H1 (cell line): ENCODE measurements at regions not wholly inside any gene's neighbourhood (a gene's known extent, or its start where the extent isn't known, plus 50 kb on each side); places are given as distances from the start of the nearest gene placed in this dataset.

Source experiments
- CTCF ChIA-PET: fragments of 300-600 bp; sonication (Branson Sonifier 250); formaldehyde crosslinking; loops from one replicate; lab custom pipeline; 2021; ENCODE audit not compliant: partially characterized antibody; lab: Charles Lee
- POLR2A ChIA-PET: fragments of 300-600 bp; sonication (Branson Sonifier 250); formaldehyde crosslinking; loops from one replicate; lab custom pipeline; 2021; ENCODE audit warnings: inconsistent platforms; ENCODE audit not compliant: partially characterized antibody; lab: Charles Lee
- DNase-seq, 2 experiments: peaks; one replicate each; pipeline versions ENCODE4 v3.0.0 to v3.0.0-alpha.2; 2010 to 2022; ENCODE audit warnings: low spot score in 2 of 2, low read depth in 1 of 2, mixed read lengths in 1 of 2
- FAIRE-seq: peaks from 2 replicates; lab custom pipeline; 2011; peaks lifted over from hg19 to GRCh38; lab: Jason Lieb, UNC
- H2AFZ ChIP-seq: 2 replicates; pipeline ENCODE4 v1.8.1; 2012; ENCODE audit warnings: low read length, inconsistent platforms
- H2AK5ac ChIP-seq: 2 replicates; pipeline ENCODE4 v1.6.1; 2013; ENCODE audit warnings: low read depth, low read length
- H2BK120ac ChIP-seq: replicated peaks from 2 replicates; pipeline ENCODE3; 2013; ENCODE audit warnings: low read depth, low read length, inconsistent platforms
- H2BK12ac ChIP-seq: 2 replicates; pipeline ENCODE4 v1.6.1; 2013; ENCODE audit warnings: low read depth, low read length
- H2BK15ac ChIP-seq: 2 replicates; pipeline ENCODE4 v1.6.1; 2013; ENCODE audit warnings: low read length
- H2BK20ac ChIP-seq: 2 replicates; pipeline ENCODE4 v1.6.1; 2013; ENCODE audit warnings: low read length
- H2BK5ac ChIP-seq: 2 replicates; pipeline ENCODE4 v1.6.1; 2013; ENCODE audit warnings: low read depth, low read length
- H3K14ac ChIP-seq: 2 replicates; pipeline ENCODE4 v1.6.1; 2013; ENCODE audit warnings: inconsistent platforms; ENCODE audit not compliant: insufficient read length
- H3K18ac ChIP-seq: 2 replicates; pipeline ENCODE4 v1.6.1; 2013; ENCODE audit warnings: low read length; ENCODE audit errors: extremely low read depth
- H3K23ac ChIP-seq: 2 replicates; pipeline ENCODE4 v1.6.1; 2013; ENCODE audit warnings: inconsistent platforms; ENCODE audit not compliant: insufficient read length
- H3K23me2 ChIP-seq: 2 replicates; pipeline ENCODE4 v1.6.1; 2013; ENCODE audit warnings: low read depth, low read length
- H3K27ac ChIP-seq: 2 replicates; pipeline ENCODE4 v1.6.1; 2011; ENCODE audit warnings: low read depth, low read length, inconsistent platforms
- H3K27me3 ChIP-seq, 4 experiments: replicated peaks in 1 of 4; 1 replicate in 1 of 4; 2 replicates in 3 of 4; pipeline versions ENCODE4 v1.6.1 to v1.8.1; 2011 to 2013; ENCODE audit warnings: low read length in 3 of 4, mild to moderate bottlenecking in 3 of 4, inconsistent platforms in 2 of 4, mixed read lengths in 2 of 4, moderate library complexity in 1 of 4; ENCODE audit not compliant: control insufficient read depth in 3 of 4, insufficient read depth in 3 of 4; ENCODE audit errors: extremely low read depth in 1 of 4
- H3K36me3 ChIP-seq, 4 experiments: 2 replicates each; pipeline versions ENCODE4 v1.6.1 to v1.8.1; 2011 to 2013; ENCODE audit warnings: mild to moderate bottlenecking in 4 of 4, low read length in 3 of 4, moderate library complexity in 2 of 4, control low read depth in 1 of 4, inconsistent platforms in 1 of 4; ENCODE audit not compliant: insufficient read depth in 4 of 4, control insufficient read depth in 2 of 4
- H3K4ac ChIP-seq: replicated peaks from 2 replicates; pipeline ENCODE3; 2013; ENCODE audit warnings: low read length, low read depth, mixed read lengths, inconsistent platforms; ENCODE audit not compliant: insufficient read length
- H3K4me1 ChIP-seq, 4 experiments: replicated peaks in 1 of 4; 1 replicate in 1 of 4; 2 replicates in 3 of 4; pipeline versions ENCODE4 v1.6.1 to v1.8.1; 2011 to 2013; ENCODE audit warnings: low read length in 3 of 4, inconsistent platforms in 2 of 4, mixed read lengths in 1 of 4; ENCODE audit not compliant: insufficient read depth in 4 of 4, control insufficient read depth in 3 of 4
- H3K4me2 ChIP-seq, 2 experiments: 2 replicates each; pipeline versions ENCODE4 v1.6.1 to v1.8.1; 2011 to 2013; ENCODE audit warnings: low read depth in 2 of 2, low read length in 2 of 2, control low read depth in 1 of 2, inconsistent platforms in 1 of 2, mild to moderate bottlenecking in 1 of 2; ENCODE audit not compliant: insufficient read depth in 1 of 2
- H3K4me3 ChIP-seq, 4 experiments: fragments of 200-600, 300-600 bp in 1 of 4; sonication (generic), shearing (Covaris generic), sonication (Bioruptor Twin) in 1 of 4; 2 replicates each; pipeline versions ENCODE4 v1.5.1 to v1.8.1; 2011 to 2016; ENCODE audit warnings: low read length in 4 of 4, low read depth in 3 of 4, control low read depth in 2 of 4, inconsistent platforms in 2 of 4, mild to moderate bottlenecking in 2 of 4, mixed read lengths in 1 of 4, moderate library complexity in 1 of 4; ENCODE audit not compliant: insufficient read depth in 2 of 4; ENCODE audit errors: extremely low read depth in 1 of 4
- H3K56ac ChIP-seq: replicated peaks from 2 replicates; pipeline ENCODE3; 2013; ENCODE audit warnings: low read depth, mild to moderate bottlenecking, mixed read lengths, low read length, inconsistent platforms; ENCODE audit not compliant: insufficient read length
- H3K79me1 ChIP-seq: 2 replicates; pipeline ENCODE4 v1.6.1; 2013; ENCODE audit warnings: low read depth, low read length, control low read depth
- H3K79me2 ChIP-seq, 2 experiments: 2 replicates each; pipeline versions ENCODE4 v1.6.1 to v1.8.1; 2012 to 2013; ENCODE audit warnings: low read length in 2 of 2, mild to moderate bottlenecking in 2 of 2, inconsistent platforms in 1 of 2; ENCODE audit not compliant: insufficient read depth in 2 of 2, control insufficient read depth in 1 of 2
- H3K9ac ChIP-seq, 4 experiments: replicated peaks in 1 of 4; 1 replicate in 1 of 4; 2 replicates in 3 of 4; pipeline versions ENCODE4 v1.6.1 to v1.8.1; 2011 to 2013; ENCODE audit warnings: low read depth in 3 of 4, low read length in 3 of 4, control low read depth in 2 of 4, mild to moderate bottlenecking in 2 of 4, moderate library complexity in 2 of 4, inconsistent platforms in 1 of 4; ENCODE audit errors: extremely low read depth in 1 of 4
- H3K9me3 ChIP-seq, 2 experiments: 2 replicates each; pipeline versions ENCODE4 v1.6.1 to v1.8.1; 2012 to 2013; ENCODE audit warnings: mild to moderate bottlenecking in 2 of 2, moderate library complexity in 2 of 2, control low read depth in 1 of 2, inconsistent platforms in 1 of 2, low read depth in 1 of 2, low read length in 1 of 2, mixed read lengths in 1 of 2; ENCODE audit not compliant: insufficient read depth in 2 of 2
- H4K20me1 ChIP-seq, 2 experiments: replicated peaks in 1 of 2; 2 replicates each; pipeline versions ENCODE3 to v1.8.1; 2011 to 2013; ENCODE audit warnings: inconsistent platforms in 2 of 2, low read length in 2 of 2, mild to moderate bottlenecking in 1 of 2; ENCODE audit not compliant: insufficient read depth in 2 of 2, control insufficient read depth in 1 of 2
- H4K5ac ChIP-seq: 2 replicates; pipeline ENCODE4 v1.6.1; 2013; ENCODE audit warnings: low read length, low read depth, mixed read lengths, inconsistent platforms; ENCODE audit not compliant: insufficient read length
- H4K8ac ChIP-seq: 2 replicates; pipeline ENCODE4 v1.8.0; 2013; ENCODE audit warnings: mild to moderate bottlenecking, moderate library complexity, low read length, inconsistent platforms; ENCODE audit not compliant: insufficient read depth; ENCODE audit errors: extremely low read depth
- H4K91ac ChIP-seq: replicated peaks from 2 replicates; pipeline ENCODE3; 2013; ENCODE audit warnings: low read length, mixed read lengths, inconsistent platforms; ENCODE audit not compliant: insufficient read length
- ATF2 ChIP-seq: IDR thresholded peaks from 2 replicates; pipeline ENCODE4 v1.6.1; 2012; ENCODE audit warnings: low read length, inconsistent platforms
- BACH1 ChIP-seq: IDR thresholded peaks from 2 replicates; pipeline ENCODE4 v1.6.1; 2012; ENCODE audit warnings: low read length, improper control_type of control experiment
- CEBPB ChIP-seq: IDR thresholded peaks from 2 replicates; pipeline ENCODE4 v1.6.1; 2012; ENCODE audit warnings: low read depth, low read length
- CHD1 ChIP-seq: IDR thresholded peaks from 2 replicates; pipeline ENCODE4 v1.6.1; 2012; ENCODE audit warnings: low read depth, low read length, improper control_type of control experiment
- CTBP2 ChIP-seq: IDR thresholded peaks from 2 replicates; pipeline ENCODE4 v1.7.0; 2011; ENCODE audit warnings: borderline replicate concordance, mild to moderate bottlenecking, moderate library complexity, mixed read lengths, low read length; ENCODE audit not compliant: insufficient read depth, insufficient read length
- HDAC2 ChIP-seq, 2 experiments: fragments of 300-600 bp in 1 of 2; sonication (generic) in 1 of 2; IDR thresholded peaks; 2 replicates each; pipeline ENCODE4 v1.6.1; 2011 to 2012; ENCODE audit warnings: low read depth in 2 of 2, low read length in 2 of 2, mild to moderate bottlenecking in 2 of 2, moderate library complexity in 2 of 2, borderline replicate concordance in 1 of 2, inconsistent platforms in 1 of 2
- NANOG ChIP-seq: IDR thresholded peaks from 2 replicates; pipeline ENCODE4 v1.6.1; 2011; ENCODE audit warnings: low read length, low read depth, mild to moderate bottlenecking, inconsistent platforms; ENCODE audit not compliant: insufficient read depth, poor library complexity, severe bottlenecking
- NRF1 ChIP-seq: IDR thresholded peaks from 2 replicates; pipeline ENCODE4 v1.6.1; 2011; ENCODE audit warnings: mild to moderate bottlenecking, low read depth, low read length, improper control_type of control experiment
- RNF2 ChIP-seq: fragments of 200-900, 300-1000 bp; sonication (generic); IDR thresholded peaks from 2 replicates; pipeline ENCODE4 v1.7.1; 2016; ENCODE audit warnings: borderline replicate concordance, low read depth, mild to moderate bottlenecking, antibody characterized with exemption, low read length; ENCODE audit not compliant: poor library complexity, severe bottlenecking; ENCODE audit errors: missing control alignments
- RXRA ChIP-seq: IDR thresholded peaks from 2 replicates; pipeline ENCODE4 v1.6.1; 2011; ENCODE audit warnings: low read depth, mild to moderate bottlenecking, low read length, moderate library complexity; ENCODE audit not compliant: insufficient read depth
- SP1 ChIP-seq: IDR thresholded peaks from 2 replicates; pipeline ENCODE4 v1.6.1; 2011; ENCODE audit warnings: low read depth, low read length
- SUZ12 ChIP-seq: fragments of 200-600 bp; sonication (generic); IDR thresholded peaks from 2 replicates; pipeline ENCODE4 v1.6.1; 2012; ENCODE audit warnings: mild to moderate bottlenecking, inconsistent platforms, low read length, moderate library complexity, mixed read lengths
- TAF1 ChIP-seq: IDR thresholded peaks from 2 replicates; pipeline ENCODE4 v1.6.1; 2011; ENCODE audit warnings: mild to moderate bottlenecking, low read depth, low read length
- TCF12 ChIP-seq: IDR thresholded peaks from 2 replicates; pipeline ENCODE4 v1.6.1; 2011; ENCODE audit warnings: low read depth, mild to moderate bottlenecking, low read length

- Histone ChIP-seq H4K91ac (no peak overlapping the region), H3K23ac (no peak overlapping the region), H3K14ac (no peak overlapping the region), H2AK5ac (no peak overlapping the region), H3K36me3 (no peaks in the 10 kb centered on the region), H2BK120ac (no peak overlapping the region), H3K79me1 (no peaks in the 10 kb centered on the region), H3K9me3 (no peaks in the 10 kb centered on the region), H3K56ac (no peak overlapping the region), H3K18ac (no peak overlapping the region), H2BK5ac (no peak overlapping the region), H3K27me3 (no peaks in the 10 kb centered on the region), H2BK12ac (no peak overlapping the region), H2BK20ac (no peak overlapping the region), H3K23me2 (no peaks in the 10 kb centered on the region), H3K79me2 (no peaks in the 10 kb centered on the region), H4K20me1 (no peaks in the 10 kb centered on the region), H3K9ac (no peak overlapping the region), H3K4ac (no peak overlapping the region), H3K4me3 (no peak overlapping the region), H3K4me1 (no peaks in the 10 kb centered on the region), H4K8ac (no peak overlapping the region), H3K4me2 (no peak overlapping the region), H4K5ac (no peak overlapping the region), H2AFZ (no peak overlapping the region), H2BK15ac (no peak overlapping the region), H3K27ac (no peak overlapping the region)
- ChIA-PET CTCF (no interaction called here), POLR2A (no interaction called here)
- FAIRE-seq (no peak), DNase-seq (no peak)
- TF ChIP-seq BACH1 (no peak), CTBP2 (no peak), CEBPB (no peak), TAF1 (no peak), SP1 (no peak), NANOG (no peak), ATF2 (no peak), NRF1 (no peak), SUZ12 (no peak), TCF12 (no peak), HDAC2 (IDR thresholded peaks at IDR 0.05; ENCODE audit: borderline replicate concordance in 1 of 2, low read depth in 2 of 2, low read length in 2 of 2) (no peak), CHD1 (no peak), RNF2 (no peak), RXRA (no peak)
Measured at GRCh38 chr7:119963654-119964053, 309.3 kb upstream of the KCND2 start.
